H9 (cell line): ENCODE measurements at regions not wholly inside any gene's neighbourhood (a gene's known extent, or its start where the extent isn't known, plus 50 kb on each side); places are given as distances from the start of the nearest gene placed in this dataset.

Source experiments
- DNase-seq: peaks from one replicate; pipeline ENCODE4 v3.0.0-alpha.2; 2017
- H2AFZ ChIP-seq: one replicate; pipeline ENCODE4 v1.6.1; 2013; ENCODE audit warnings: mild to moderate bottlenecking, low read length, control low read depth, moderate library complexity
- H2AK5ac ChIP-seq: 2 replicates; pipeline ENCODE4 v1.6.1; 2013; ENCODE audit warnings: low read length, control low read depth, mixed read lengths; ENCODE audit not compliant: insufficient read length
- H2BK120ac ChIP-seq: one replicate; pipeline ENCODE4 v1.6.1; 2013; ENCODE audit warnings: low read depth, mild to moderate bottlenecking, low read length, control low read depth, inconsistent platforms; ENCODE audit not compliant: poor library complexity, severe bottlenecking
- H2BK12ac ChIP-seq: 2 replicates; pipeline ENCODE4 v1.6.1; 2013; ENCODE audit warnings: low read length, control low read depth, mixed read lengths, low read depth; ENCODE audit not compliant: insufficient read length
- H2BK15ac ChIP-seq: 2 replicates; pipeline ENCODE4 v1.6.1; 2013; ENCODE audit warnings: low read depth, low read length, control low read depth
- H2BK20ac ChIP-seq: one replicate; pipeline ENCODE4 v1.6.1; 2013; ENCODE audit warnings: low read depth, mild to moderate bottlenecking, low read length, control low read depth, inconsistent platforms; ENCODE audit not compliant: poor library complexity, severe bottlenecking
- H2BK5ac ChIP-seq: 2 replicates; pipeline ENCODE4 v1.6.1; 2013; ENCODE audit warnings: low read length, control low read depth, mixed read lengths; ENCODE audit not compliant: insufficient read length
- H3K14ac ChIP-seq: 2 replicates; pipeline ENCODE4 v1.6.1; 2013; ENCODE audit warnings: low read length, control low read depth; ENCODE audit not compliant: insufficient read depth
- H3K18ac ChIP-seq: 2 replicates; pipeline ENCODE4 v1.6.1; 2013; ENCODE audit warnings: low read depth, mild to moderate bottlenecking, mixed read lengths, low read length, control low read depth; ENCODE audit not compliant: insufficient read length
- H3K23ac ChIP-seq: 2 replicates; pipeline ENCODE4 v1.6.1; 2013; ENCODE audit warnings: low read length, control low read depth, mixed read lengths, low read depth; ENCODE audit not compliant: insufficient read length
- H3K23me2 ChIP-seq: 2 replicates; pipeline ENCODE4 v1.6.1; 2013; ENCODE audit warnings: low read depth, mild to moderate bottlenecking, mixed read lengths, low read length, control low read depth; ENCODE audit not compliant: insufficient read length, poor library complexity, severe bottlenecking
- H3K27ac ChIP-seq: 2 replicates; pipeline ENCODE4 v1.5.1; 2013; ENCODE audit warnings: low read length, control low read depth, mixed read lengths, low read depth; ENCODE audit not compliant: insufficient read length
- H3K27me3 ChIP-seq: 2 replicates; pipeline ENCODE4 v1.6.1; 2013; ENCODE audit warnings: low read length, control low read depth, inconsistent platforms; ENCODE audit not compliant: insufficient read depth
- H3K4ac ChIP-seq: 2 replicates; pipeline ENCODE4 v1.6.1; 2013; ENCODE audit warnings: low read depth, mild to moderate bottlenecking, control low read depth, inconsistent platforms, low read length, moderate library complexity
- H3K4me1 ChIP-seq: 2 replicates; pipeline ENCODE4 v1.6.1; 2013; ENCODE audit warnings: low read length, control low read depth, inconsistent platforms; ENCODE audit not compliant: insufficient read depth
- H3K4me2 ChIP-seq: 2 replicates; pipeline ENCODE4 v1.6.1; 2013; ENCODE audit warnings: low read length, control low read depth, mixed read lengths; ENCODE audit not compliant: insufficient read length, insufficient read depth
- H3K56ac ChIP-seq: 2 replicates; pipeline ENCODE4 v1.6.1; 2013; ENCODE audit warnings: low read depth, mild to moderate bottlenecking, mixed read lengths, low read length, control low read depth; ENCODE audit not compliant: insufficient read length
- H3K79me1 ChIP-seq: 2 replicates; pipeline ENCODE4 v1.6.1; 2013; ENCODE audit warnings: low read depth, mild to moderate bottlenecking, moderate library complexity, low read length, control low read depth, inconsistent platforms; ENCODE audit not compliant: insufficient read depth, poor library complexity, severe bottlenecking
- H3K79me2 ChIP-seq: 2 replicates; pipeline ENCODE4 v1.6.1; 2013; ENCODE audit warnings: low read length, control low read depth, inconsistent platforms; ENCODE audit not compliant: insufficient read depth
- H3K9ac ChIP-seq: 2 replicates; pipeline ENCODE4 v1.6.1; 2013; ENCODE audit warnings: low read length, control low read depth, mixed read lengths; ENCODE audit not compliant: insufficient read length; ENCODE audit errors: extremely low read depth
- H3K9me3 ChIP-seq: one replicate; pipeline ENCODE4 v1.6.1; 2013; ENCODE audit warnings: low read depth, low read length, inconsistent platforms; ENCODE audit not compliant: control insufficient read depth
- H3T11ph ChIP-seq: one replicate; pipeline ENCODE4 v1.6.1; 2013; ENCODE audit warnings: mild to moderate bottlenecking, low read length, control low read depth, inconsistent platforms
- H4K20me1 ChIP-seq: one replicate; pipeline ENCODE4 v1.6.1; 2013; ENCODE audit not compliant: control insufficient read depth, insufficient read length, insufficient read depth
- H4K5ac ChIP-seq: 2 replicates; pipeline ENCODE4 v1.6.1; 2013; ENCODE audit warnings: low read depth, mild to moderate bottlenecking, mixed read lengths, low read length, control low read depth; ENCODE audit not compliant: insufficient read length
- H4K8ac ChIP-seq: replicated peaks from 2 replicates; pipeline ENCODE4 v1.6.1; 2013; ENCODE audit warnings: low read length, control low read depth, mixed read lengths, low read depth; ENCODE audit not compliant: insufficient read length
- H4K91ac ChIP-seq: 2 replicates; pipeline ENCODE4 v1.6.1; 2013; ENCODE audit warnings: low read depth, mild to moderate bottlenecking, moderate library complexity, mixed read lengths, low read length, control low read depth; ENCODE audit not compliant: insufficient read length
- H3K27ac Mint-ChIP-seq, 3 experiments: 2 replicates in 2 of 3; 3 replicates in 1 of 3; pipeline ENCODE4 v1.8.0; 2020 to 2021; ENCODE audit warnings: mixed read lengths in 3 of 3, mild to moderate bottlenecking in 1 of 3, moderate library complexity in 1 of 3
- H3K27me3 Mint-ChIP-seq: 2 replicates; pipeline ENCODE4 v1.8.0; 2021; ENCODE audit warnings: low read depth, mild to moderate bottlenecking, moderate library complexity, mixed read lengths
- H3K36me3 Mint-ChIP-seq, 3 experiments: 2 replicates in 2 of 3; 3 replicates in 1 of 3; pipeline ENCODE4 v1.8.0; 2020 to 2021; ENCODE audit warnings: low read depth in 3 of 3, mixed read lengths in 3 of 3; ENCODE audit not compliant: insufficient read depth in 1 of 3
- H3K4me1 Mint-ChIP-seq, 2 experiments: 2 replicates each; pipeline ENCODE4 v1.8.0; 2020; ENCODE audit warnings: mixed read lengths in 2 of 2
- H3K4me3 Mint-ChIP-seq, 2 experiments: 2 replicates in 1 of 2; 3 replicates in 1 of 2; pipeline ENCODE4 v1.8.0; 2020 to 2021; ENCODE audit warnings: mild to moderate bottlenecking in 2 of 2, mixed read lengths in 2 of 2, moderate library complexity in 1 of 2
- H3K9me3 Mint-ChIP-seq, 2 experiments: 2 replicates in 1 of 2; 3 replicates in 1 of 2; pipeline ENCODE4 v1.8.0; 2020; ENCODE audit warnings: mild to moderate bottlenecking in 2 of 2, mixed read lengths in 2 of 2, moderate library complexity in 1 of 2
- CTCF ChIP-seq: fragments of 200-600 bp; sonication (generic); conservative IDR thresholded peaks from 3 replicates; pipeline ENCODE4 v1.8.0; 2021; ENCODE audit warnings: antibody characterized with exemption, mild to moderate bottlenecking

- no peak for TF ChIP-seq CTCF
- H3K23me2 ChIP-seq = no peaks in the 10 kb centered on the region
- Mint-ChIP-seq H3K36me3 (no peaks in the 10 kb centered on the region), H3K27me3 (no peaks in the 10 kb centered on the region), H3K4me3 (no peak overlapping the region), H3K4me1 (peaks cover 5 to 6% of the 10 kb centered on the region in 2 experiments), H3K27ac (peak overlapping the region in 1 of 3 experiments; percentile 5; a peak in 1 of 7 replicates), H3K9me3 (no peaks in the 10 kb centered on the region; a peak in 1 of 5 replicates)
- H3K79me2 ChIP-seq = no peaks in the 10 kb centered on the region
- no peaks in the 10 kb centered on the region for H3K4me1 ChIP-seq
- no peak overlapping the region for H4K91ac ChIP-seq
- no peak for DNase-seq
- no peak overlapping the region for H3K4me2 ChIP-seq
- H2AK5ac ChIP-seq = no peak overlapping the region
- H3K56ac ChIP-seq = no peak overlapping the region
- H2BK12ac ChIP-seq = no peak overlapping the region
- H3K4ac ChIP-seq = no peak overlapping the region
- H3T11ph ChIP-seq = no peak overlapping the region
- no peak overlapping the region for H2BK5ac ChIP-seq
- H4K5ac ChIP-seq = no peak overlapping the region
- H2BK15ac ChIP-seq = no peak overlapping the region
- no peak overlapping the region for H3K27ac ChIP-seq
- H3K9ac ChIP-seq = no peak overlapping the region
- no peak overlapping the region for H3K14ac ChIP-seq
- H3K27me3 ChIP-seq = no peaks in the 10 kb centered on the region
- H4K8ac ChIP-seq = no peak overlapping the region
- H3K79me1 ChIP-seq = no peaks in the 10 kb centered on the region
- no peak overlapping the region for H2BK20ac ChIP-seq
- H3K18ac ChIP-seq = no peak overlapping the region
- H3K23ac ChIP-seq = no peak overlapping the region
- no peak overlapping the region for H2BK120ac ChIP-seq
- H4K20me1 ChIP-seq = no peaks in the 10 kb centered on the region
- H3K9me3 ChIP-seq = no peaks in the 10 kb centered on the region
- H2AFZ ChIP-seq = peak overlapping the region; percentile 36
Observed at GRCh38 chr9:11063263-11063662, 450.5 kb upstream of the PTPRD start.
